Fibroblast of skin of left quadriceps (primary cell): ENCODE measurements at regions not wholly inside any gene's neighbourhood (a gene's known extent, or its start where the extent isn't known, plus 50 kb on each side); places are given as distances from the start of the nearest gene placed in this dataset.
"Not testable (repeated sequence)": the region's sequence is repeated elsewhere in the genome, so short reads cannot be mapped to it uniquely, and the experiment has no call there.

Experiments used
- DNase-seq, 2 experiments: peaks; one replicate each; pipeline ENCODE4 v3.0.0-alpha.2; 2013; ENCODE audit warnings: low read depth in 2 of 2

DNA sequence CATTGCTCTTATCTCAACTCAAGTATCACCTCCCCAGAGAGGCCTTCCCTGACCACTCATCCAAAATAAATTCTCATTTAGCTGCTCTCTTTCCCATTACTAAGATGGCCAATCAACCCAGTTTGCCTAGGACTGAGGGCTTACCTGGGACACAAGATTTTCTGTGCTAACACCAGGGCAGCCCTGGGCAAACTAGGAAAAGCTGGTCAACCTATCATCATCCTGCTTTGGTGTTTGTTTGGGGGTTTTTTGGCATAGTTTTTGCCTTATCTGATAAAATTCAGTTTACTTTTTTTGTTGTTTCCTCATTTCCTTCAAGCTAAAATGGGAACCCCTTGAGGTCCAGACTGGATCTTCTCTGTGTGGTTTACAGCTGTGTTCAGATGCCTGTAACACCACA is 131.4 kb upstream of the NR2F2 start:
- no peak for DNase-seq

DNA sequence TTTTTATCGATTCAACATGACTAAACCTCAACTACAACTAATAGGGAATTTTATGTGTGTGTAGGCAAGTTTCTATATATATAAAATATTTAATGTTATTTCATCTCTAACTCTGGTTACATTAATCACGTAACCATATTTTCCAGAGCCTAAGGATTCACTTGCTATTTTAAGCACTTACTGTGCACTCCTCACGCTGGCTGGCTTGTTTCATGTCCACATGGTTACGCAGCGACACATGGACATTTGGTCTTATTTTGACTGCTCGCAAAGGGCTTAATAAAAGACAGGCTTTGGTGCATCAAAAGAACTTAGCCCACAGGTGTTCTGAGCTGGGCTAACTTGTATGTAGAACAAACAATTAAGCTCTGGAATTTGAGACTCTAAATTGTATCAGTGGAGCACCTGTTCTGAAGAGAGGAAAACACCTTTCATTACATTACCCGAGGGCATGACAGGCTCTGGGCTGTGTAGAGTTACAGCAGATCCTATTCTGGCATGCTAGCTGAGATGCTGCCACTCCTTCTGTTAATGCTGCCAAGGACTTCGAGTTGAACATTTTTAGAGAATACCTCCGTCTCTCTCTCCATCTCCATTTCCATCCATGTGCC is 130.0 kb upstream of the NR2F2 start:
- no peak for DNase-seq

DNA sequence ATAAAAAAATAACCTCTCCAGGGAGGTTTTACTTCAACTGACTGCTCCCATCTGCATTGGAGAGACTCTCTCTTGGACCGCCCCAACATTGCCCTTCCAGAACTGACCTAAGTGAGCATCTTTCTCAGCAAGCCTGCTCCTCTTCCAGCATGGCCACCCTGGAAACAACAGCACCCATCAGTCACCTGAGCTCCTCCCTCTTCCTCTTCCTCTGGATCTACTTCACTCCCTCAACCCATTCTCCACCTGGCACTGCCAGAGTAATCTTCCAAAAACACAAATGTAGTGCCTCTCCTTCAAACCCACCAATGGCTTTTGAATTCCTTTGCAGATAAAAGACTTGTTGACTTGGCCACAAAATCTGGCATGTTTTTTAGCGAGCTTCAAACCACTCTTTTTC is 128.8 kb upstream of the NR2F2 start:
- DNase-seq = no peak

DNA sequence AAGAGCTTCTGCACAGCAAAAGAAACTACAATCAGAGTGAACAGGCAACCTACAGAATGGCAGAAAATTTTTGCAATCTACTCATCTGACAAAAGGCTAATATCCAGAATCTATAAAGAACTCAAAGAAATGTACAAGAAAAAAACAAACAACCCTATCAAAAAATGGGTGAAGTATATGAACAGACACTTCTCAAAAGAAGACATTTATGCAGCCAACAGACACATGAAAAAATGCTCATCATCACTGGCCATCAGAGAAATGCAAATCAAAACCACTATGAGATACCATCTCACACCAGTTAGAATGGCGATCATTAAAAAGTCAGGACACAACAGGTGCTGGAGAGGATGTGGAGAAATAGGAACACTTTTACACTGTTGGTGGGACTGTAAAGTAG is 124.9 kb upstream of the NR2F2 start:
- DNase-seq = not testable (repeated sequence)

DNA sequence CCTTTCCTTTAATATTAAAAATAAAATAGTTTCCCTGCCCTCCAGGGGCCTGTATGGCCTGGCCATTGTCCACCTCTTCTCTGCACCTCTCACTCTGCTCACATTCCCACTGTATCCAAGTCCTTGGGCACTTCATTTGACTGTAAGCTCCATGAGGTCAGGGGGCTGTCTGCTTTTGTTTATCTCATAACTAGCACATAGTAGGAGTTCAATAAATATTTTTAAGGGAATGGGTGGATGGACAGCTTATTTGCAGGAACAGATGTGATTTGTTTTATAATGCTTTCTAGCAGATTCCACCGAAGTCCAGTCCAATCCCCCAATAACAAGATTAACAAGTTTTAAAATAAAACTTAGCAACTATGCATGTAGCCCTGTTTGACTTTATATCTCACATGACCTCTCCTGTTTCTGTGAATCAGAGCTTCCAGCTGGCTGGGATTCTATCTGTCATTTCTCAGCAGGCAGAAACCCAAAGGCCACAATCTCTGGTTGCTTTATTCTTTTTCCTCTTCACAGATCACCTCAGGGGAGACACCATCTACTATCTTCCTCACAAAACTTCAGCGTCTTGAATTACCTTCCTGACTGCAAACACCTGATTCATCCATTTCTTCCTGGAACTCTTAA is 123.0 kb upstream of the NR2F2 start:
- DNase-seq = no peak

DNA sequence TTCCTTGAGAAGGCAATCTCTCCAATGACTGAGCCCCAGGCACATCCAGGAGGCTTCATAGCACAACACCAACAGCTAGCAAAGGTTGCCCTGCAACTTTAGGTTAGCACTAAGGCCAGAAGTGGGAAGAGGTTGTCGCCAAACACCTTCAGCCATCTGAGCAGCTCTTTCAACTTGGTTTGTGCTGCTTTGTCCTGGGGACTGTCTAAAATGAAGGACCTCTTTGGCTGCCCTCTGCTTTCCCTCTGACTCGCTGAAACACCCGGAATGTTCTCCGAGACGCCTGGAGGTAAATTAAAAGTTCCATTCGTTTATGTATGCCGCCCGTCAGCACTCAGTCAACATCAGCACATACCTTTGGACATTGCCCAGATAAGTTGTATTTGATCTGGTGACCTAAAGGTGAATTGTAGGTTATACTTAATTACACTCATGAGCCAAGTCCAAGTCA is 121.2 kb upstream of the NR2F2 start:
- DNase-seq = no peak

DNA sequence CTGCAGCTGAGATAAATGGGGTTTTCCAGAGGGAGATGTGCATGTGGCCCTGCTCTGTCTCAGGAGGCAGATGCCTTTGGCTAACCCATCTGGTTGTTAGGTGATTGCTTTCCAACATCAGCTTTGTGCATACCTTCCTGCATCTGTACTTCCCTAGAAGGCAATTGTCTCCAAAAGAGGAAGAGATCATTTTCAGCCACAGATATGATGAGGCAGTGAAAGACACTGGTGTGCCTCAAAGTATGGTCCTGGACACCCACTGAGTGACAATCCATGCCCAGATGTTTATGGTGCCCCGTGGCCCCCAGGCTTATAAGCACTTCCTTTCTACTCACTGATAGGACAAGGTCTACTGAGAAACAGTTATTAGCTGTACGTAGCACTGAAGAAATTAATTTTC is 117.5 kb upstream of the NR2F2 start:
- DNase-seq = no peak

DNA sequence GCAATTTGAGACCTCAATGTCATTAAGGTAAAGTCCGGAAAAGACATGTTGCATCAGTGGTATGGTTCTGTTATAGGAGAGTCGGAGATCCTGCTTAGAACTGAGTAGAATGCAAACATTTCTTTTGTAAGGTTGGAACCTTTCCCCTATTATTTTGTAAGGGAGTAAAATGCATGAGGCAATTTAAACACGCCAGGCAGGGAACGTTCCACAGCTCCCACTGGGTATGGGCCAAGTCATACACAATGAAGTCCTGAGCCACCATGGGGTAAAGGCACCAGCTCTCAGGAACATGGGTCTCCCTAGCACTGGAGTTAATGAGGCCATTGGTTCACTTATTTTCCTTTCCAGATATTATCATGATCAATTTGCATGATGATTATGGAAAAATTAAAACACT is 116.6 kb upstream of the NR2F2 start:
- DNase-seq = no peak

DNA sequence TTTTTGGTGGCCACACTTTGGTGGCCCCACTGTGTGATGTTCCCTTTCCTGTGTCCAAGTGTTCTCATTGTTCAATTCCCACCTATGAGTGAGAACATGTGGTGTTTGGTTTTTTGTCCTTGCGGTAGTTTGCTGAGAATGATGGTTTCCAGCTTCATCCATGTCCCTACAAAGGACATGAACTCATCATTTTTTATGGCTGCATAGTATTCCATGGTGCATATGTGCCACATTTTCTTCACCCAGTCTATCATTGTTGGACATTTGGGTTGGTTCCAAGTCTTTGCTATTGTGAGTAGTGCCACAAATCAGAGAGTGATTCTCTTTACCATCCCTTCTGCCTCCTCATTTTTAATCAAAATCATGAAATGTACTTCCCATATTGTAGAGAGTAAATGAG is 114.0 kb upstream of the NR2F2 start:
- DNase-seq = not testable (repeated sequence)

DNA sequence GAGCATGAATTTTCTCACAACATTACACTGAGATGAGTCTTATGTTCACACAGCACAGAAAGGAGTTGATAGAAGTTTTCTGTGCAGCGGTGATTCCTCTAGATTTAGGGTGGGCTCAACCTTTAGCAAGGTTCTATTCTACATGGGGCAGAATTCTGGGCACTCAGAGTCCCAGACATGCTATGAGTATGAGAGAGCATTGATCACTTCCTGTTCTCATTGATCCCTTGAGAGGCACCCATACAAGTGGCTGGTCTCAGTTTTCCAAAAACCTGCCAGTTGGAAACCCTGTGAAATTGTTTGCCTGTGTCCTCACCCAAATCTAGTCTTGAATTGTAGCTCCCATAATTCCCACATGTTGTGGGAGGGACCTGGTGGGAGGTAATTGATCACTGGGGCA is 112.5 kb upstream of the NR2F2 start:
- DNase-seq = no peak

DNA sequence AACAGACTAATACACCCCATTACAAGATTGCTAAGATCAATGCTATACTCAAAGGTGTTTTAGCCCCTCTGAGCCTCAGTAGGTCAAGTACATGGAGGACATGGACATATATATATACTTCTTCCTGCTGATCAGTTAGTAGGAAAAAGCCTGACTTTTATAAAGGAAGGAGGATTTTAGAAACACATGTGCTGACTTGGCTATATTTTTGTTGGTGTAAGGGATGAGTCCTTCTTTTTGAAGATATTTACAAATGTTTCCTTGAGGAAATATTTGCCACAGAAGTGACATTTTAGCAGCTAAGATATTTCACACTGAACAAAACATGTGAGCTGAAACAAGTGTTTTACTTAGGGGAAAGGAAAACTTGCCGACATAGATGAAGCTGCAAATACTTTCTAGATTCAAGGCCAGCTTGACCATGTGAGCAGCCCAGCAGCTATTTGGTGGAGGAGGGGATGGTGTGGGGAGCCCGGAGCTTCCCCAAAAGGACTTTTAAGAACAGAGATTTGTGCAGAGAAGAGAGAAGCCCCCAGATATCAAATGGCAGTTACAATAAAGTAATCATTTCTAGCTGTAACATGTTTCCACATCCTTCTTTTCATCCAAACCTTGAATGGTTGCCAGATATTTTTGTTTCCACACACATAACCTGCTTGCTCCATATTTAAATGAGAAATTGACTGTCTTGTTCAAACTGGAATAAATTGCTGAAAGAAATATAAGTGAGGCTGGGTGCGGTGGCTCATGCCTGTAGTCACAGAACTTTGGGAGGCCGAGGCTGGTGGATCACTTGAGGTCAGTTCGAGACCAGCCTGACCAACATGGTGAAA is 111.7 kb upstream of the NR2F2 start:
- no peak for DNase-seq

DNA sequence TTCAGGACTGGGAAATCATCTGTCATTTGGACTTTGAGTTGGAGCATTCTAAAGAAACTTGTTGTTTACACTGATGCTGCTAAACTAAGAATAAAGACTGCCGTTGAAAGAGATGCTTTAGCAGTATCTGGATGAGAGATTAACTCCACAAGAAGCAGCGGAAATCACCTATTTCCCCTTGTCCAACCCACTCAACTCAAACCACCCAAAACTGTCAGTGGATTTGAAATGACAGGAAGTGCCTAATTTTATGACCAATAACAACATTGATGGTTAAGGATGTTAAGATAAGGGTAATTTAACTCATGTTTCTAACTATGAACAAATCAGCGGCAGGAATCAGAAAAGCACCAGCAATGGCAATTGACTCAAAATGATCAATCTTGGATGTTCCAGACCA is 110.8 kb upstream of the NR2F2 start:
- DNase-seq = no peak

DNA sequence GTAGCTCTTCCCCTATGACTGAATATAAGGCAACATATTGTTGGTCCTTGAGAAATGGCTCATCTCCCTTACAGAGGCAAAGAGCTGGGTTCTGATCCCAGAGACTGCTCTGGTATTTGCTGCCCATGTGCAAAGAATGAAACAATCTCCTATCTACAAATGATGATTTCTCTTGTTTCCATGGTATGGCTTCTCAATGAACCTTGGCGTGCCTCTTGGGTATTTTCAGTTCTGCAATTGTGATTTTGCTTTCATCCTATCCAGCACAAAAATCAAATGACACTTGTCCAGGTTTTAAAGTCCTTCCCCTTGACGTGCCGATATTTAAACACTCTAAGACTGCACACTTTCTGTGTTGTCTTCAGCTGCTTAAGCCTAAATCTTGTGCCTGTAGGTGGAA is 109.8 kb upstream of the NR2F2 start:
- no peak for DNase-seq

DNA sequence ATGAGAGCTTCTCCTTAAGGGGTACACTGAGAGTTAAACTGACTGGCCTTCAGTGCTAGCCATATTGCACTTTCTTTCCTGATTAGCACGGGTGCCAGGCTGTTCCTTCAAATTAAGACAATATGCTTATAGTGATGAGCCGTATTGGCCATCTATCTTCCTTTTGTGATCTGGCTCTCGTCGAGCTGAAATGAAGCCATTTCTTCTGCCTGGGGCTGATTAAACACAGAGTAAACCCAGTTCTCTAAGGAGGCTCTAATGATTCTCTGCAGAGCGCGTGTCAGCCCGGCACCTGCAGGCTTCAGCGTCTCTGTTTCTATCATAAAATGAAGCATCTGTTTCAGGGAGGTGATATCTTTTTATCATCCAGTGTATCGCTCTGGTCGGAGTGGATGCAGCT is 107.5 kb upstream of the NR2F2 start:
- DNase-seq = no peak

DNA sequence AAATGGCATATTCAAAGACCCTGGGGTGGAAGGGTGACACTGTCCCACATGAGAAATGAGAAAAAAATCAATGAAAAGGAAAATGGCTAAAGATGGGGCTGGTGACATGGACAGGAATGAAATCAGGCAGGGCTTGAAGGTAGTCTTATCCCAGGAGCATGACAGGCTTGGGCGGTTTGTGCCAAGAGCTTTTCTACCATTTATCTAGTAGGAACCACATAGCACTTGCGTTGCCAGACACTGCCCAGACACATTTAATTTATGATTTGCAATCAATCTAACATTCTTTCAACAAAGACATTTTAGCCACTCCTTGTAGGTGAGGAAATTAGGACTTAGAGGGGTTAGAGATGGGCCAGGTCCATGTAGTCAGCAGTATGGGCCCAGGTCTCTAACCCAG is 106.6 kb upstream of the NR2F2 start:
- no peak for DNase-seq

DNA sequence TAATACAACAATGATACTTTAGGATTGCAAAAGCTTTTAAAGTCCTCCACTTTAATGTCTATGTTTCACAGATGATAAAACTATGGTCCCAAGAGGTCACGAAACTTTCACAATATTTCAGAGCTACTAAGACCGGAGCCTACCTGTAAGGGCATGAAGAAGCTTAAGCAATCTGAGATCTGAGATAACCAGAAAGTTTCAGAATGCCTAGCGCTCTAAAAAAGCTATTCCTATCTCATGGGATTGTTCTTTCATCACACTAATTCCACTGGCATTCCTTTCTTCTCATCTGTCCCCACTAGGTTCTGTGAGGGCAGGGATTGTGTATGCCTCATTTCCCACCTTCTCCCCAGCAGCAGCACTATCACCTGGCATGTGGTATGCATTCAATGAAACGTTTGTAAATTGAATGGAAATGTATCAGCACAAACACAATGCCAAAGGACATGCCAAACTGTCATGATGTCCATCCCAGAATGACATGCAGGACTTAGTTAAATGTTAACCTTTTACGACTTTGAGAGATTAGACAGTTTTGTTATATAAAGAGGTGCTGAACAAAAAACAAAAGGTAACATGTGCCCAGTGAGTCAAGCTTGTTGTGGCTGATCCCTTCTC is 104.7 kb upstream of the NR2F2 start:
- no peak for DNase-seq

DNA sequence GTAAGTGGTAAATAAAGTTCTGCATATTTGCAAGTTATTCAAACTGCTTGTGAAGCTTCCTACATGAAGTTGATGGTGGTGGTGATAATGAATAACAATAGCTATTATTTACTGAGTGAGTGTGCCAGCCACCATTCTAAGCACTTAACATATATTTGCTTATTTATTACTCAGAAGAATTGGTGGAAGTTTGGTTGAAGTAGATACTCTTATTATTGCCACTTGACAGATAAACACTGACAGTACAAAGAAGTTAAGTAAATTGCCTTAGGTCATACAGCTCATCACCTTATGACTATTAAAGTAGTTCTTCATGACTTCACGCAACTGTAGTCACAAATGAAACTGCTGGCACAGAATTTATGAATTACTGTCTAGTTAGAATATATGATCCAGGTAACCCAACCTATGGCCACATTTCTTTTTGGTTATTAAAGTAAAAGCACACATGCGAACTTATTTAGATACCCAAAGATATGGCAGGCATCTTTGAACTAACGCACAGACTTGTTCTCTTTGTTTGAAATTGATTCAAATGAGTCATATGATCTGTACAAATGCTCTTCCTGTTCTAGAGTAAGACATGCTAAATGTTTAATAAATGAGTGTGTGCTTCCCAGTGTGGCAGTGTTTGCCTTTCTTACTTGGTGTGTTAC is 99.8 kb upstream of the NR2F2 start:
- DNase-seq = no peak

DNA sequence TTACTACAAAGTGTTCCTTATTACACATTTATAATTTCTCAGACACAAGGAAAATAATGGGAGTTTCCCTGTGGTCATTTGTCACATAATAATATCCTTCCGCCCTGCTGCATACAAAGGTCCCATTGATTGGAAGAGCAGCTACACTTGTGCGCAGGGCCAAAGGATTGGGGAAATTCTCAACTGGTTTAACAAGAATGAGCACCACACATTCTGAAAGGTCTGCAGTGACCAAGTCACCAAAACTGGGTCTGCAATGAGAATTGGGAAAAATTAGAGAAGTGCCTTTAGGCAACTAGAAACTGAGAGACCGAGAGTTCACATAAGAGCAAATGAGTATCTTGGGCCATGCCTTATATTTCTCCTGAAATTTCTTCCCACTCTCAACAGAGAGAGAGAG is 98.2 kb upstream of the NR2F2 start:
- no peak for DNase-seq

DNA sequence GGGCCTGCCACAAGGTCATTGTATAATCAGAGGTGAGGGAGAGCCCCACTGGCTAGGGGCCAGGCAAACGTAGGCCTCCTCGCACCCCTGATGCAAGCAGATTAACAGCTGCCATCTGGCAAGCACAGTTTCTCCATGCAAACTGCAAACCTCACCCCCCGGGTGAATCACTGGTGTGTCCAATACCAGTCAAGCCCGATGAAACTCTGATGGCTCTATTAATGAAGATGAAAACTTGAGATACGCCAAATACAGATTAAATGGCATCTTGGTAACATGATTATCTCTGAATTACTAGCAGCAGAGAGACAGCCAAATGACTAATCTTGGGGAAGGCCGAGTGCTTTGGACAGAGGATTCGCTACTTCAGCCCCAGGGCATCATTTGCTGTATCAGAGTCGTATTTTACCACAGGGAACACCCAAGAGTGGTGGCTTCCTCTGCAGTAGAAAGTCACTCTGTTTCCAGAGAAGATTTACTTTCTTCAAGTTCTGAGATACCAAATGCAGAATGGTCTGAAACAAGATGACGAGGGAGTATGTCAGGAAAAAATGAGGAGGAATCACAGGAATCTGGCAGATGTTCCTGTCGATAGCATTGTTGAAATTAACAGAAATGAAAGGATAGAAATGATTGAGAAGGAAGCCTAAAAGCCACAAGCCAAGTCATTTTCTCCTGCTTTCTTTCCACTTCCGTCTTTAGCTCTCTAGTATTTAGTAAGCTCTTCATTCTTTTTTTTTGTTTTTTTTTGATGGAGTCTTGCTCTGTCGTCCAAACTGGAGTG is 96.2 kb upstream of the NR2F2 start:
- peak in 1 of 2 experiments; percentile 20 for DNase-seq

DNA sequence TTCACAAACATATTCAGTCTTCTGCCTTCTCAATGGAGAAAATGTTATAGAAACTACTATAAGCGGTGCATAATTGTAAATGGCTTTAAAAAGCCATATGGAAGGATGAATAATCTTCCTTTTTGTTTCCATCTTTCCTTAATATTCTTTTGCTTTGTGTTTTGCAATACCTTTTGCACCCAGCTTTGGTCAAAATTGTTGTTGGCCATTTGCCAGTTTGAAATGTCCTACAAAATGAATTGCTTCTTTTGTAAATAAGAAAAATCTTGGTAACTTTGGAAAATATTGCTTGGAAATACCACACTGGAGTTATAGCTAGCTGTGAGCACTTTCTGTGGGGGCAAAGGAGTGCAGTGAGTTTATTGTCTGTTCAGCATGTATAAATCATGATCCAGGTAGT is 93.5 kb upstream of the NR2F2 start:
- no peak for DNase-seq

DNA sequence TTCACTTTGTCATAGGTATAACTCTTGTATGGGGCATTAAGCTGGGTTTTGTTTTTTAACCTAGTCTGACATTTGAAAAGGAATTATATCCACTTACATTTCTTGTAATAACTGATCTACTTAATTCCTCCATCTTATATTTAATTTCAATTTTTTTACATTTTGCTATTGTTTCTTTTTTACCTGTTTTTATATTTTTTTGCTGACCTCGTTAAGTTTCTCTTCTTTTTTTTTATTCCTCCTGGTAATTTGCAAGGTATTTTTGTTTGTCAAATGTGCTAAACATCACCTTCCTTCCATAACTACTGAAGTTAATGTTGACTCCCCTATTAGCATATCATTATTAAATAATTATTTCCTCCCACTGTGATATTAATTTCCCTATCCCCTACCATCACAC is 87.7 kb upstream of the NR2F2 start:
- DNase-seq = no peak
